HG03135 (cell line): ENCODE measurements at regions not wholly inside any gene's neighbourhood (a gene's known extent, or its start where the extent isn't known, plus 50 kb on each side); places are given as distances from the start of the nearest gene placed in this dataset.
"Not testable (repeated sequence)": the region's sequence is repeated elsewhere in the genome, so short reads cannot be mapped to it uniquely, and the experiment has no call there.

Source experiments
- ATAC-seq: cut with Tn5 transposase; IDR thresholded peaks from one replicate; pipeline ENCODE4 v1.9.1; 2021; ENCODE audit warnings: mild to moderate bottlenecking, moderate library complexity; ENCODE audit not compliant: unreplicated experiment

DNA sequence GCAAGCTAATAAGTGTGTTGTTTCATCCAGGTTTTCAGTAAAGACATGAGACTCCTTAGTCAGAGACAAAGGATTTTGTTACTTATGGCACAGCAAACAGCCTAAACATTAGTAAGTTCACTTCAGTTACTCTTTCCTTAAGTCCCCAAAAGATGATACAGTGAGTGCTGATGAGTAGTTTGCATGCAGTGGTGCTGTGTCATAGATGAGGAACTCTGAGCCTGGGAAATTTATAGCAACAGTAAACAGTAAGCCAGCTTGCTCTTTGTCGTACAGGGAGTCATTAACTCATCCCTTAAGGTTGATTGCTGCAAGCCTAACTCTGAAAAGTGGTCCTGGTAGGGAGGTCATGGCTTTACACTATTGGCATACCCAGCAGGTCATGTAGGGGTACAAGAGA lies 208.6 kb upstream of the OR4E1 start:
- ATAC-seq, result no peak

GRCh38 chr14:21880918-21881317 lies 207.3 kb upstream of the OR4E1 start:
- no peak for ATAC-seq

- no peak for ATAC-seq
Observed at GRCh38 chr14:21875791-21876190, 202.2 kb upstream of the OR4E1 start.

DNA sequence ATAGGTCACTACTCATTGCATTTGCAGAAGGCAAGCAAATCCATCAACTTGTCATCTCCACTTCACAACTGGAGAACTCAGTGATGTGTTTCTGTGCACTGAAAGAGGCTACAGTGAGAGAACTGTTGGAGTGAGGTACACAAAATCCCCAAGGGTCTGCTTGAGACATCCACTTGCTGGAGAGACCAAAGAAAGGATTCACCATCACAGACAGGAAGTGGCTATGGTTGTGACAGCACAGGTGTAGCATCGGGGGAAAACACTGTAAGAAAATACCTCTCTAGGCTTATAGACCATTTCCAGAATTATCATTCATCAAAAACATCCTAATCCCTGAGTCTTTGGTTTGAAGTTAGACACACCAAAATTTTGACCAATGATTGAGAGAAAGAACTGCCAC lies 201.3 kb upstream of the OR4E1 start:
- no peak for ATAC-seq

- ATAC-seq, result no peak
Observed at GRCh38 chr14:21874167-21874566, 200.5 kb upstream of the OR4E1 start.

- ATAC-seq, result peak; percentile 83
Observed at GRCh38 chr14:21868442-21869046, 194.9 kb upstream of the OR4E1 start.

DNA sequence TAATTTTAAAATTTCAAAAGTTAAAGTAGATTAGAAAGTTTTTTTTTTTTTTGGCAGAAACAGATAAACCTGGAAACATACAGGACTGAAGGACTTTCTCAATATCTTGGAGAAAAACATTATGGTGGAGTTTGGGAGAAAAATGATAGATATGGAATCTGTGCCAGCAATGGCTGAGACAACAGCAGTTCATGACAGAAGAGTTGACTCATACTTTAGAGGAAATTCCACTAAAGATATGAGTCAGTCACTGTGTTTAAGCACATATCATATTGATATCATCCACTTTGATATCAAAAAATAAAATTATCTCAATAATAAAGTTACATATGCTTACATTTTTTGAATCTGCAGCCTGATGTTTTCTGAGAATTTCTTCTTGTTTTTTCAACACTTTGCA lies 193.9 kb upstream of the OR4E1 start:
- no peak for ATAC-seq

DNA sequence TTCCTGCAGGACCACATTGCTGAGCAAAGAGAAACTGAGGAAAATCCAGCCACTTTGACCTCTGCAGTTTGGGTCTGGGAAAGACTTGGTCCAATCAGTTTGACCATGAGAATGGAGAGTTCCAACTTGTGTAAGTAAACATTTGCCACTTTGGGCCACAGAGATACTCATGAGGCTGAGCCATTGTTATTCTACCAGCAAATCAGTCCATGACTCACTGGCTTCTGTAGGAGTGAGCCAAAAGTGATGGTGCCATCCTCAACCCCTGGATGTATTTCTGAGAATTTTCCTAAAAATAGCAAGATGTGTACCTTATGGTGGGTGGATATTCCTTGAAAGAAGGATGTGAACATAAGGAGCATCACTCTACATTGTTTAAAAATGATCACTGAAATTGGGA lies 192.9 kb upstream of the OR4E1 start:
- no peak for ATAC-seq

- ATAC-seq, result no peak
Observed at GRCh38 chr14:21863289-21863688, 189.7 kb upstream of the OR4E1 start.

GRCh38 chr14:21861153-21861552 lies 187.5 kb upstream of the OR4E1 start:
- no peak for ATAC-seq

GRCh38 chr14:21860172-21860571 lies 186.6 kb upstream of the OR4E1 start:
- ATAC-seq, result no peak

DNA sequence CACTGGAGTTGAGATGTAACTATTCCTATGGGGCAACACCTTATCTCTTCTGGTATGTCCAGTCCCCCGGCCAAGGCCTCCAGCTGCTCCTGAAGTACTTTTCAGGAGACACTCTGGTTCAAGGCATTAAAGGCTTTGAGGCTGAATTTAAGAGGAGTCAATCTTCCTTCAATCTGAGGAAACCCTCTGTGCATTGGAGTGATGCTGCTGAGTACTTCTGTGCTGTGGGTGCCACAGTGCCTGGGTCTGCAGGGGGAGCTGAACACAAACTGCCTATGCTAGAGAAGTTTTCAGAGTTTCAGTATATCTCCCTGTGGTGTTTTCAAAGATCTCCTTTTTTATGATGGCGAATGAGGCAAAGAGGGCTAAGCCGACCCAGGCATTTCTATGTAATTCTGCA lies 179.2 kb upstream of the OR4E1 start:
- no peak for ATAC-seq

GRCh38 chr14:21852061-21852664 lies 178.5 kb upstream of the OR4E1 start:
- ATAC-seq, result no peak

GRCh38 chr14:21846902-21847301 lies 173.3 kb upstream of the OR4E1 start:
- not testable (repeated sequence) for ATAC-seq

- peak; percentile 54 for ATAC-seq
Observed at GRCh38 chr14:21846227-21846885, 172.7 kb upstream of the OR4E1 start.

- ATAC-seq, result no peak
Observed at GRCh38 chr14:21840765-21841164, 167.1 kb upstream of the OR4E1 start.

DNA sequence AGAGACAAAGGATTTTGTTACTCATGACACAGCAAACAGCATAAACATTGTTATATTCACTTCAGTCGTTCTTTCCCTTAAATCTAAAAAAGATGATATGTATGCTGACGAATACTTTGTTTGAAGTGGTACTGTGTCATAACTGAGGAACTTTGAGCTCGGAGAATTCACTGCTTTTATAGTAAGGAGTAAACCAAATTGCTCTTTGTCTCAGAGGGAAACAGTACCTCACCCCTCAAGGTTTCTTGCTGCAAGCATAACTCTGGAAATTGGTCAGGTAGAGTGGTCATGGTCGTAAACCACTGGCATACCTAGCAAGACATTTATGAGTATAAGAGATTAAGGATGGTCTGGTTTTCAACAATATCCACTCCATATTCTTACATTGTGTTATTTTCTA lies 160.2 kb upstream of the OR4E1 start:
- ATAC-seq, result no peak

GRCh38 chr14:21825845-21826244 lies 152.2 kb upstream of the OR4E1 start:
- no peak for ATAC-seq

GRCh38 chr14:21825149-21825743 lies 151.6 kb upstream of the OR4E1 start:
- ATAC-seq, result no peak

DNA sequence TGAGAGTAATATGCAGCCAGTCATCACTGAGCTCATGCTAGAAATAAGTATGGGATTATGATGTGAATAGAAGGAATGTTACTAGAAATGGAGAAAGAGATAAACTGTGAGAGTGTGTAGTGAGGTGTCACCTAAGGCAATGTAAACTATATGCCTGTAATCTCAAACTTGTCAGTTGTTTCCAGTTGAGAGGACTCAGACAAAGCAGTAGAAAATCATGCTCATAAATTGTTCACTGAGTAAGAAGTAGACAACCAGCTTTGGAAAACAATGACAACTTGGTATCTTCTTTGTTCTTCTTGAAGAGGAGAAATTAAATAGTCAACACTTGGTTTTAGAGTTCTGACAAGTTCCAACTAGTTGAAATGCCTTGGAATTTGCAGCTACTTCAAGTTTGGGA lies 148.5 kb upstream of the OR4E1 start:
- no peak for ATAC-seq

GRCh38 chr14:21820631-21821030 lies 147.0 kb upstream of the OR4E1 start:
- ATAC-seq, result no peak

DNA sequence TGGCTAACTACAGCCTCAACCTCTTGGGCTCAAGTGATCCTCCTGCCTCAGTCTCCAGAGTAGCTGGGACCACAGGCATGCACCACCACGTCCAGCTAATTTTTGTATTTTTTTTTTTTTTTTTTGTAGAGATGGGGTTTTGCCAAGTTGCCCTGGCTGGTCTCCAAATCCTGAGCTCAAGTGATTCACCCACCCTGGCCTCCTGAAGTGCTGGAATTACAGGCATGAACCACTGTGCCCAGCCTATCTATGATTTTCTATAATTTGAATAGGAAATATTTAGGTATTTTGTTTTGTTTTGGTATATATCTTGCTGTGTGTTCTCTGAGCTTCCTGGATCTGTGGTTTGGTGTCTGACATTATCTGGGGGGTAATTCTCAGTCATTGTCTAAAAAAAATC lies 146.3 kb upstream of the OR4E1 start:
- ATAC-seq, result not testable (repeated sequence)
